ENCODE measurements at regions not wholly inside any gene's neighbourhood (a gene's known extent, or its start where the extent isn't known, plus 50 kb on each side); places are given as distances from the start of the nearest gene placed in this dataset.

- H3K4me1 ChIP-seq (ENCODE audit: insufficient read depth, low read length, poor library complexity, severe bottlenecking) = no peaks in the 10 kb centered on the region
These were observed 102.1 kb upstream of the SHH start for GRCh38 chr7:155914341-155914740.

DNA sequence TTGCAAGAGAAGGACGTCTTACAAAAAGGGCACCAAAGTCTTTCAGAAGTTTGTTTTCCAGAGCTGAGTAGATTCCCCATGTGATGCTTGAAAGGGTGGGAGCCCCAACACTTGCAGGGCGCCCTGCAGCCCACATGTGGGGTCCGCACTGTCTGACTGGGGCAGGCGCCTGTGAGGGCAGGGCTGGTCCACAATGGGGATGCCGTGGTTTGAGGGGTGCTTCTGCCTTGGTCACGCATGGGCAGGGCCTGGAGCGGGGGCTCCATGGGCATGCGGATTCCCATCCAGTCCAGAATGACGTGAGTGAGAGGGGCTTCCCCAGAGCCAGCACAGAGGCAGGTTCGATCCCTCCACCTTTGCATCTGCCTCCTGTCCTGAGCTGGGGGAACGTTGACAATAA, 101.5 kb upstream of the SHH start:
- ChIA-PET POLR2A (ENCODE audit: low non-redundant PET) (no interaction called here), CTCF (no interaction called here)
- H3K27ac ChIP-seq (ENCODE audit: low read depth, low read length, poor library complexity, severe bottlenecking) = no peak overlapping the region
- H3K27me3 ChIP-seq (replicated peaks; ENCODE audit: insufficient read depth, low read depth, low read length, poor library complexity) = peaks cover 7% of the 10 kb centered on the region
- H3K36me3 ChIP-seq (ENCODE audit: insufficient read depth, low read length, poor library complexity, severe bottlenecking) = no peaks in the 10 kb centered on the region
- H3K9me3 ChIP-seq (ENCODE audit: low read depth, low read length, poor library complexity, severe bottlenecking) = no peaks in the 10 kb centered on the region
- intact Hi-C loops (cut with micrococcal nuclease; ENCODE audit: unreplicated experiment) = no loop called here
- no TSS peak for BruUV-seq (replicated peaks)
- no peak overlapping the region for H3K4me3 ChIP-seq (ENCODE audit: low read depth, low read length, poor library complexity, severe bottlenecking)
- no peaks in the 10 kb centered on the region for H3K4me1 ChIP-seq (ENCODE audit: insufficient read depth, low read length, poor library complexity, severe bottlenecking)
- no peak for TF ChIP-seq EZH2 (IDR thresholded peaks at IDR 0.05; ENCODE audit: borderline replicate concordance, low read depth, low read length, poor library complexity, severe bottlenecking)
- TF ChIP-seq, protein P1, sequence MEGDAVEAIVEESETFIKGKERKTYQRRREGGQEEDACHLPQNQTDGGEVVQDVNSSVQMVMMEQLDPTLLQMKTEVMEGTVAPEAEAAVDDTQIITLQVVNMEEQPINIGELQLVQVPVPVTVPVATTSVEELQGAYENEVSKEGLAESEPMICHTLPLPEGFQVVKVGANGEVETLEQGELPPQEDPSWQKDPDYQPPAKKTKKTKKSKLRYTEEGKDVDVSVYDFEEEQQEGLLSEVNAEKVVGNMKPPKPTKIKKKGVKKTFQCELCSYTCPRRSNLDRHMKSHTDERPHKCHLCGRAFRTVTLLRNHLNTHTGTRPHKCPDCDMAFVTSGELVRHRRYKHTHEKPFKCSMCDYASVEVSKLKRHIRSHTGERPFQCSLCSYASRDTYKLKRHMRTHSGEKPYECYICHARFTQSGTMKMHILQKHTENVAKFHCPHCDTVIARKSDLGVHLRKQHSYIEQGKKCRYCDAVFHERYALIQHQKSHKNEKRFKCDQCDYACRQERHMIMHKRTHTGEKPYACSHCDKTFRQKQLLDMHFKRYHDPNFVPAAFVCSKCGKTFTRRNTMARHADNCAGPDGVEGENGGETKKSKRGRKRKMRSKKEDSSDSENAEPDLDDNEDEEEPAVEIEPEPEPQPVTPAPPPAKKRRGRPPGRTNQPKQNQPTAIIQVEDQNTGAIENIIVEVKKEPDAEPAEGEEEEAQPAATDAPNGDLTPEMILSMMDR (conservative IDR thresholded peaks at IDR 0.05; ENCODE audit: low read depth, low read length) = no peak
- DNase-seq (ENCODE audit: low spot score) = no peak

More at GRCh38 chr7:155914341-155914740, 102.1 kb upstream of the SHH start:
- ChIA-PET CTCF (no interaction called here), POLR2A (ENCODE audit: low non-redundant PET) (no interaction called here)
- intact Hi-C loops (cut with micrococcal nuclease; ENCODE audit: unreplicated experiment) = no loop called here
- peaks cover 7% of the 10 kb centered on the region for H3K27me3 ChIP-seq (replicated peaks; ENCODE audit: insufficient read depth, low read depth, low read length, poor library complexity)
- no peaks in the 10 kb centered on the region for H3K36me3 ChIP-seq (ENCODE audit: insufficient read depth, low read length, poor library complexity, severe bottlenecking)
- no peaks in the 10 kb centered on the region for H3K9me3 ChIP-seq (ENCODE audit: low read depth, low read length, poor library complexity, severe bottlenecking)
- no peak for DNase-seq (ENCODE audit: low spot score)
- no TSS peak for BruUV-seq (replicated peaks)
- no peak for TF ChIP-seq EZH2 (IDR thresholded peaks at IDR 0.05; ENCODE audit: borderline replicate concordance, low read depth, low read length, poor library complexity, severe bottlenecking)
- TF ChIP-seq, protein P1 (conservative IDR thresholded peaks at IDR 0.05; ENCODE audit: low read depth, low read length) = no peak
- no peak overlapping the region for H3K4me3 ChIP-seq (ENCODE audit: low read depth, low read length, poor library complexity, severe bottlenecking)
- no peak overlapping the region for H3K27ac ChIP-seq (ENCODE audit: low read depth, low read length, poor library complexity, severe bottlenecking)

DNA sequence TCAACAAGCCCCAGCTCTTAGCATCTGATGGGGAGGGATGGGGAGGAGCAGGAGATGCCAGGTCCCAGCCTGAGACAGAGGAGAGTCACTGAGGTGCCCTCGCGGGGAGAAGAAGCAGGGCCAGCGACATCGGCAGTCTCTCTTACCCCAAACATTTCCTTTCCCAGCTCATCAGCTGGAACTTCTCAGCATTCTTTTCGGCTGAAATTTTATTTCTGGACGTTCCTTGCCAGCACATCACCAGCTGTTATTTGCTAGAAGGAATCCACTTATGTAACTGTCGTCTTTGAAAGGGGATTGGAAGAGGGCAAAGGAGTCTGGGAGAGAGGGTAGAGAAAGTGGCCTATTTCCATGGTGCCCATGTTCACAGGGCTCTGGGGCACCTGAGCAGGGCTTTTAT, 101.0 kb upstream of the SHH start:
- CTCF ChIA-PET = no interaction called here
- Histone ChIP-seq H3K27me3 (replicated peaks; ENCODE audit: insufficient read depth, low read depth, low read length, poor library complexity) (peaks cover 7% of the 10 kb centered on the region), H3K4me3 (ENCODE audit: low read depth, low read length, poor library complexity, severe bottlenecking) (no peak overlapping the region), H3K36me3 (ENCODE audit: insufficient read depth, low read length, poor library complexity, severe bottlenecking) (no peaks in the 10 kb centered on the region), H3K27ac (ENCODE audit: low read depth, low read length, poor library complexity, severe bottlenecking) (no peak overlapping the region), H3K9me3 (ENCODE audit: low read depth, low read length, poor library complexity, severe bottlenecking) (no peaks in the 10 kb centered on the region), H3K4me1 (ENCODE audit: insufficient read depth, low read length, poor library complexity, severe bottlenecking) (no peaks in the 10 kb centered on the region)
- POLR2A ChIA-PET (ENCODE audit: low non-redundant PET) = no interaction called here
- TF ChIP-seq, protein P1 (conservative IDR thresholded peaks at IDR 0.05; ENCODE audit: low read depth, low read length) = no peak
- no peak for TF ChIP-seq EZH2 (IDR thresholded peaks at IDR 0.05; ENCODE audit: borderline replicate concordance, low read depth, low read length, poor library complexity, severe bottlenecking)
- intact Hi-C loops (cut with micrococcal nuclease; ENCODE audit: unreplicated experiment) = no loop called here
- DNase-seq (ENCODE audit: low spot score) = no peak
- no TSS peak for BruUV-seq (replicated peaks)
